GM12878 (cell line): ENCODE measurements at regions not wholly inside any gene's neighbourhood (a gene's known extent, or its start where the extent isn't known, plus 50 kb on each side); places are given as distances from the start of the nearest gene placed in this dataset.

Experiments
- BMI1 ChIP-seq: fragments of 450-650 bp; IDR thresholded peaks from 2 replicates; pipeline ENCODE4 v1.6.1; 2016; ENCODE audit warnings: mild to moderate bottlenecking, moderate library complexity, borderline replicate concordance
- EZH2 ChIP-seq: IDR thresholded peaks from 2 replicates; pipeline ENCODE4 v1.6.1; 2012; ENCODE audit warnings: low read depth, mild to moderate bottlenecking, control low read depth, inconsistent platforms, low read length, borderline replicate concordance; ENCODE audit not compliant: control insufficient read depth
- RAD21 ChIP-seq: IDR thresholded peaks from 2 replicates; pipeline ENCODE4 v1.6.1; 2011; ENCODE audit warnings: mild to moderate bottlenecking, low read depth, low read length, moderate library complexity; ENCODE audit not compliant: insufficient read depth
- TF ChIP-seq, protein P1 (sequence below), 3 experiments: IDR thresholded peaks in 2 of 3; conservative IDR thresholded peaks in 1 of 3; 2 replicates each; pipeline ENCODE4 v1.5.1; 2011; ENCODE audit warnings: low read depth in 3 of 3, low read length in 3 of 3, mild to moderate bottlenecking in 3 of 3, control low read depth in 2 of 3, moderate library complexity in 2 of 3, inconsistent platforms in 1 of 3, mixed read lengths in 1 of 3; ENCODE audit not compliant: control insufficient read depth in 2 of 3, insufficient read depth in 1 of 3; ENCODE audit errors: extremely low read depth in 1 of 3

- TF ChIP-seq BMI1, result no peak
- TF ChIP-seq RAD21, result no peak
- TF ChIP-seq, protein P1, sequence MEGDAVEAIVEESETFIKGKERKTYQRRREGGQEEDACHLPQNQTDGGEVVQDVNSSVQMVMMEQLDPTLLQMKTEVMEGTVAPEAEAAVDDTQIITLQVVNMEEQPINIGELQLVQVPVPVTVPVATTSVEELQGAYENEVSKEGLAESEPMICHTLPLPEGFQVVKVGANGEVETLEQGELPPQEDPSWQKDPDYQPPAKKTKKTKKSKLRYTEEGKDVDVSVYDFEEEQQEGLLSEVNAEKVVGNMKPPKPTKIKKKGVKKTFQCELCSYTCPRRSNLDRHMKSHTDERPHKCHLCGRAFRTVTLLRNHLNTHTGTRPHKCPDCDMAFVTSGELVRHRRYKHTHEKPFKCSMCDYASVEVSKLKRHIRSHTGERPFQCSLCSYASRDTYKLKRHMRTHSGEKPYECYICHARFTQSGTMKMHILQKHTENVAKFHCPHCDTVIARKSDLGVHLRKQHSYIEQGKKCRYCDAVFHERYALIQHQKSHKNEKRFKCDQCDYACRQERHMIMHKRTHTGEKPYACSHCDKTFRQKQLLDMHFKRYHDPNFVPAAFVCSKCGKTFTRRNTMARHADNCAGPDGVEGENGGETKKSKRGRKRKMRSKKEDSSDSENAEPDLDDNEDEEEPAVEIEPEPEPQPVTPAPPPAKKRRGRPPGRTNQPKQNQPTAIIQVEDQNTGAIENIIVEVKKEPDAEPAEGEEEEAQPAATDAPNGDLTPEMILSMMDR (IDR thresholded peaks at IDR 0.05 in 2 of 3, conservative IDR thresholded peaks at IDR 0.05 in 1 of 3; ENCODE audit: control insufficient read depth in 2 of 3, extremely low read depth in 1 of 3, insufficient read depth in 1 of 3, low read depth in 3 of 3, low read length in 3 of 3), result no peak
- no peak for TF ChIP-seq EZH2
Measured at GRCh38 chr20:40746251-40746650, 57.2 kb upstream of the MAFB start.
